Lower leg skin (tissue), 4 donors: ENCODE measurements at regions not wholly inside any gene's neighbourhood (a gene's known extent, or its start where the extent isn't known, plus 50 kb on each side); places are given as distances from the start of the nearest gene placed in this dataset.

Source experiments
- DNase-seq, 2 donors: peaks; one replicate each; pipeline ENCODE4 v3.0.0-alpha.2; 2019; ENCODE audit warnings: low spot score in 2 of 2
- H3K4me3 ChIP-seq: fragments of 200-600 bp; sonication (generic); 2 replicates; pipeline ENCODE4 v1.5.1; 2017; ENCODE audit warnings: mild to moderate bottlenecking, low read depth; ENCODE audit not compliant: poor library complexity, severe bottlenecking
- POLR2A ChIP-seq, 2 donors: fragments of 450-650 bp; IDR thresholded peaks; one replicate each; pipeline ENCODE4 v1.6.1; 2016 to 2017; ENCODE audit warnings: antibody characterized with exemption in 2 of 2, mild to moderate bottlenecking in 1 of 2, moderate library complexity in 1 of 2
- WGBS, 2 donors: methylation state at CpG; one replicate each; pipeline ENCODE4 v1.1.5; 2018; 5-methylcytosine and 5-hydroxymethylcytosine counted together
- intact Hi-C: fragments of 100-400 bp; cut with DNase I; formaldehyde crosslinking; loops from one replicate; pipeline ENCODE4 v1.15.0; 2023; ENCODE audit warnings: low total_unique reads
- TF ChIP-seq, protein P1 (sequence below), 3 donors: fragments of 450-650 bp; IDR thresholded peaks; one replicate each; pipeline ENCODE4 v1.5.1; 2016; ENCODE audit warnings: antibody characterized with exemption in 3 of 3, mild to moderate bottlenecking in 3 of 3, moderate library complexity in 2 of 3

DNA sequence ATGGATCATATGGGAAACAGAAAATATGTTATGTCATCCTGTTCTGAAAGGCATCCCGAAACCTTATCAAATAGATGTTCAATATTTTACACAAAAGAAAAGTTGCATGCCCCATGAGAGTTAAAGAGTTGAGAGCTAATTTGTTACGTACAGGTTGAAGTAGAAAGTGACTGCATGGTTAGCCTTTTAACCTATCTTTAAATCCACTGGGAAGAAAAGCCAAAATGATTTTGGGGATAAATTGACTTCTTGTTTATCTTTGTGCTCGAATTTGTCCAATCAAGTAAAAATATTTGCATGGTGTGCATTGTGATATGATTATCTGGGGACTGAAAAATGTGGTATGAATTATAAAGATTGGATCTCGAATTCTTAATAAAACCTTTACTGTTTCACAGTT, 230.1 kb downstream of the POSTN start:
- TF ChIP-seq, protein P1, sequence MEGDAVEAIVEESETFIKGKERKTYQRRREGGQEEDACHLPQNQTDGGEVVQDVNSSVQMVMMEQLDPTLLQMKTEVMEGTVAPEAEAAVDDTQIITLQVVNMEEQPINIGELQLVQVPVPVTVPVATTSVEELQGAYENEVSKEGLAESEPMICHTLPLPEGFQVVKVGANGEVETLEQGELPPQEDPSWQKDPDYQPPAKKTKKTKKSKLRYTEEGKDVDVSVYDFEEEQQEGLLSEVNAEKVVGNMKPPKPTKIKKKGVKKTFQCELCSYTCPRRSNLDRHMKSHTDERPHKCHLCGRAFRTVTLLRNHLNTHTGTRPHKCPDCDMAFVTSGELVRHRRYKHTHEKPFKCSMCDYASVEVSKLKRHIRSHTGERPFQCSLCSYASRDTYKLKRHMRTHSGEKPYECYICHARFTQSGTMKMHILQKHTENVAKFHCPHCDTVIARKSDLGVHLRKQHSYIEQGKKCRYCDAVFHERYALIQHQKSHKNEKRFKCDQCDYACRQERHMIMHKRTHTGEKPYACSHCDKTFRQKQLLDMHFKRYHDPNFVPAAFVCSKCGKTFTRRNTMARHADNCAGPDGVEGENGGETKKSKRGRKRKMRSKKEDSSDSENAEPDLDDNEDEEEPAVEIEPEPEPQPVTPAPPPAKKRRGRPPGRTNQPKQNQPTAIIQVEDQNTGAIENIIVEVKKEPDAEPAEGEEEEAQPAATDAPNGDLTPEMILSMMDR (IDR thresholded peaks at IDR 0.05): no peak
- TF ChIP-seq POLR2A (IDR thresholded peaks at IDR 0.05): no peak
- 65 to 72% methylated on average over 4 of the region's 4 CpGs for WGBS, 2 donors
- DNase-seq: no peak
- intact Hi-C loops: no loop called here
- H3K4me3 ChIP-seq: no peak overlapping the region

DNA sequence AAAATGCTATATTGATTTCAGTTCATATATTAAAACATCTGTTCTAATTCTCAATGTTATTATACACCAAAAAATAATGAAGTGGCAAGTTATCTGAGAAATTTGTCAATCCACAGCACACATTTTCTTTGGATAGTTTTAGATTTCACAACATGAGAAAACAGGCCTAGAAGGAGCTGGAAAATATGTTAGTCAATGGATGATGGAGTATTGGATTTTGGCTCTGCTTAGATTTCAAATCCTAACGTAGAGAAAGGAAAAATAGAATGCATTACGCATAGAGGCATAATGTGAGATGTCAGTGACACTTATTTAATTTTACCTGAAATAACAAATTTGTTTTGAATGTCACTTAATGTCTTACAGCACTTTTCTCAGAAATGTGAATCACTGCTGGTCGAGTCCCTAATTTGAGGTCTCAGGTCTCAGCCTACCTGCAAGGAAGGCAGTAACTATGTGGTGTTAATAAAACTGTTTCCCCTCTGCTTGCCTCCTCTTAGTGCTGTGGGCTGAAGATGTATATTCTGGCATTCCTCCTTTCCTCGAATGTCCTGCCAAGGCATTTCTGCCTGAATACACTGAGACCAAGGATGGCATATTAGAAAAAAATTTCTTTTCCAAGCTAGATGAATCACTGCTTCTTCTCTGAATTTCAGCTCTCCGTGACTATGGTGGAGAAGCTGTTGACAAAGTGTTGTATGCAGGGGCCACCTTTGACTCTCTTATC, 232.4 kb downstream of the POSTN start:
- DNase-seq: no peak
- no peak for TF ChIP-seq POLR2A (IDR thresholded peaks at IDR 0.05)
- TF ChIP-seq, protein P1 (IDR thresholded peaks at IDR 0.05): no peak
- H3K4me3 ChIP-seq: no peak overlapping the region
- 80 to 82% methylated on average over 5 of the region's 5 CpGs for WGBS, 2 donors
- intact Hi-C loops: no loop called here

DNA sequence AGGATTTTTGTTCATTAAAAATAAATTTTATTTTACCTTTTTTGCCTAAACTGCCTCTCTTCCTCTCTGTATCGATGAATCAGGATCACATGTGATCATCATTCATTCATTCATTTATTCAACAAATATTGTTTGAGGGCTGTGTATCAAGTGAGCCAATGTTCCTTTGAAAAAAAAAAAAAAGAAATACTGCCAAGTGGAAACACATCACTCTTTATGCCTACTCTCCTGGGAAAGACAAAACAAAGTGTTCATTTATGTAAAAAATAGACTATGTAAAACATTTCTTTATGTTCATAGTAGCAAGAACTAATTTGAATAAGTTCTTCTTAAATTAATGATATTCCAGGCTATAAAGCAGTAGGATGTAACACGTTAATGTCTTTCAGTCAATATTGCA, 233.1 kb downstream of the POSTN start:
- no peak for DNase-seq
- intact Hi-C loops: no loop called here
- TF ChIP-seq, protein P1 (IDR thresholded peaks at IDR 0.05): no peak
- TF ChIP-seq POLR2A (IDR thresholded peaks at IDR 0.05): no peak
- 76 to 82% methylated on average over 2 of the region's 2 CpGs for WGBS, 2 donors
- no peak overlapping the region for H3K4me3 ChIP-seq

DNA sequence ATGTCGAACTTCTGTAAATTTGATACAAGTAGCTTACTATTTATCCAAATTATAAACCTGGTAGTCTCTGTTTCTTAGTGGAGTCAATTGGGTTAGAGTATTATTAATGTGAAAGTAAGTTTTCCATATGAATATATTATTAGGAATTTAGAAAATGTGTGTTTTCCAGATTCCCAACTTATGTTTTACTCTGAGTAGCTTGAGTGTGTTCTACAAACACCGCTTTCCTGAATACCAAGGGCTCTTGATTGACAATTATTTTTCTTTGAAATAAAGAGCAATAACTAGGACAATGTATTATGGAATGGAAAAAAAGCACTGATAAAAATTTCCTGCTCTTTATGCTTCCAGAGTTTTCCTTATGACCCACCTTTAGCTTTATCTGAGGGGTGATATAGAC, 233.6 kb downstream of the POSTN start:
- WGBS, 2 donors: 92 to 93% methylated on average over 2 of the region's 2 CpGs
- intact Hi-C loops: no loop called here
- TF ChIP-seq, protein P1 (IDR thresholded peaks at IDR 0.05): no peak
- TF ChIP-seq POLR2A (IDR thresholded peaks at IDR 0.05): no peak
- DNase-seq: no peak
- H3K4me3 ChIP-seq: no peak overlapping the region

DNA sequence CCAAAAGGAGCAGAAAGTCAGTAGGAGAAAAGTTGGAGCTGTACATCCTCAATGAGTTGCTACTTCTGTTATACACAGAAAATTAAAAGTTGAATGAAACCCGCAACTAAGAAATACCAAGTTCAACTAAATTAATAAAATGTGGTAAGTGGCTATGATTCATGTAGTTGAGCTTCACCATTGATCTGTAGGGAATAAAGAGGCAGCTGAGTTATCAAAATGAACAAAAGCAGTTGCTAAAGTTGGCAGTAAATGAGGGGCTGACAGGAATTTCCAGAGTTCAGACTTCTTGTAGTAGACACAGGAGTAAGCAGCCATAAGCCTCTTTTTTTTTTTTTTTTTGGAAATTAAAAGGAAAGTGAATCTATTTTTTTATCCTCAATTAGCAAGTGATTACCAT, 234.6 kb downstream of the POSTN start:
- TF ChIP-seq, protein P1 (IDR thresholded peaks at IDR 0.05): no peak
- no peak for TF ChIP-seq POLR2A (IDR thresholded peaks at IDR 0.05)
- WGBS, 2 donors: 56 to 63% methylated on average over 1 of the region's 1 CpG
- H3K4me3 ChIP-seq: no peak overlapping the region
- DNase-seq: no peak
- intact Hi-C loops: no loop called here

DNA sequence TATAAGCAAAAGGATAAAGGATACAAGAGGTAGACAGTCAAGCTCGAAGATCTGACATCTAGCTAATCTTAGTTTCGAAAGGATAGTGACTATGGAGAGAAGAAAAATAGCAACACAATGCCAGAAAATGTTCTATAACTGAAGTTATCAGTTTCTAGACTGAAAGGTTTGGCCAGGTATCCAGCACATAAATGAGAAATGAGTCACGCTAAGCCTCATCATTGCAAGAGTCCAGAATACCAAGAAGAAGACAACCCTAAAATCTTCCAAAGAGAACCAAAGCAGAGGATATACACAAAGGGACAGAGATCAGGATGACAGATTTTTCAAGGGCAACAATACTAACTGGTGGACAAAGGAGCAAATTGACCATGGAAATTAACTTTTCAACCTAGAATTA, 237.0 kb downstream of the POSTN start:
- no peak for DNase-seq
- no peak overlapping the region for H3K4me3 ChIP-seq
- intact Hi-C loops: no loop called here
- TF ChIP-seq, protein P1 (IDR thresholded peaks at IDR 0.05): no peak
- TF ChIP-seq POLR2A (IDR thresholded peaks at IDR 0.05): no peak
- 57 to 65% methylated on average over 3 of the region's 3 CpGs for WGBS, 2 donors
